Activated CD8-positive, alpha-beta T cell treated with anti-CD3 and anti-CD28 coated beads for 36 hours (primary cell): ENCODE measurements at regions not wholly inside any gene's neighbourhood (a gene's known extent, or its start where the extent isn't known, plus 50 kb on each side); places are given as distances from the start of the nearest gene placed in this dataset.

Experiments used
- ATAC-seq: fragments of 200-7000 bp; cut with Tn5 transposase; one replicate; pipeline ENCODE4 v1.10.0; 2021; ENCODE audit warnings: mild to moderate bottlenecking, moderate library complexity
- CTCF ChIA-PET: fragments of 350-600 bp; sonication (Branson Sonifier 250); formaldehyde crosslinking; loops from one replicate; lab custom pipeline; 2021; ENCODE audit warnings: antibody characterized with exemption; lab: Charles Lee
- POLR2A ChIA-PET: fragments of 350-600 bp; sonication (Branson Sonifier 250); formaldehyde crosslinking; loops from one replicate; lab custom pipeline; 2021; ENCODE audit warnings: antibody characterized with exemption; lab: Charles Lee
- DNase-seq: peaks from one replicate; pipeline ENCODE4 v3.0.0-alpha.2; 2020
- H3K27ac Mint-ChIP-seq: one replicate; pipeline ENCODE4 v1.8.0; 2021; ENCODE audit warnings: mild to moderate bottlenecking, mixed read lengths
- H3K27me3 Mint-ChIP-seq: one replicate; pipeline ENCODE4 v1.8.0; 2021; ENCODE audit warnings: mixed read lengths
- H3K36me3 Mint-ChIP-seq: one replicate; pipeline ENCODE4 v1.8.0; 2021; ENCODE audit warnings: low read depth, mixed read lengths
- H3K4me1 Mint-ChIP-seq: one replicate; pipeline ENCODE4 v1.8.0; 2021; ENCODE audit warnings: low read depth, mixed read lengths
- H3K4me3 Mint-ChIP-seq: one replicate; pipeline ENCODE4 v1.8.0; 2021; ENCODE audit warnings: mild to moderate bottlenecking, moderate library complexity, mixed read lengths
- H3K9me3 Mint-ChIP-seq: one replicate; pipeline ENCODE4 v1.8.0; 2021; ENCODE audit warnings: mixed read lengths
- intact Hi-C: fragments of 100-400 bp; cut with micrococcal nuclease; formaldehyde crosslinking; loops from one replicate; pipeline ENCODE4 v1.10.0; 2022
- TF ChIP-seq, protein P1 (sequence below): fragments of 200-600 bp; IDR thresholded peaks from one replicate; pipeline ENCODE4 v1.8.0; 2022; ENCODE audit warnings: antibody characterized with exemption, mild to moderate bottlenecking

GRCh38 chr21:14748662-14749061 lies 202.5 kb upstream of the SAMSN1 start:
- Mint-ChIP-seq H3K4me3 (no peak overlapping the region), H3K36me3 (peaks cover 2% of the 10 kb centered on the region), H3K4me1 (no peaks in the 10 kb centered on the region), H3K27ac (no peak overlapping the region), H3K27me3 (peaks cover 8% of the 10 kb centered on the region), H3K9me3 (peaks cover 2% of the 10 kb centered on the region)
- ChIA-PET CTCF (interaction anchor here (1.3 to 1.4 kb wide), 2 partner anchors 11 to 14 kb away, joined by 3 to 7 read pairs; no protein-coding TSS in a partner anchor), POLR2A (no interaction called here)
- ATAC-seq (no peak), DNase-seq (no peak)
- TF ChIP-seq, protein P1, sequence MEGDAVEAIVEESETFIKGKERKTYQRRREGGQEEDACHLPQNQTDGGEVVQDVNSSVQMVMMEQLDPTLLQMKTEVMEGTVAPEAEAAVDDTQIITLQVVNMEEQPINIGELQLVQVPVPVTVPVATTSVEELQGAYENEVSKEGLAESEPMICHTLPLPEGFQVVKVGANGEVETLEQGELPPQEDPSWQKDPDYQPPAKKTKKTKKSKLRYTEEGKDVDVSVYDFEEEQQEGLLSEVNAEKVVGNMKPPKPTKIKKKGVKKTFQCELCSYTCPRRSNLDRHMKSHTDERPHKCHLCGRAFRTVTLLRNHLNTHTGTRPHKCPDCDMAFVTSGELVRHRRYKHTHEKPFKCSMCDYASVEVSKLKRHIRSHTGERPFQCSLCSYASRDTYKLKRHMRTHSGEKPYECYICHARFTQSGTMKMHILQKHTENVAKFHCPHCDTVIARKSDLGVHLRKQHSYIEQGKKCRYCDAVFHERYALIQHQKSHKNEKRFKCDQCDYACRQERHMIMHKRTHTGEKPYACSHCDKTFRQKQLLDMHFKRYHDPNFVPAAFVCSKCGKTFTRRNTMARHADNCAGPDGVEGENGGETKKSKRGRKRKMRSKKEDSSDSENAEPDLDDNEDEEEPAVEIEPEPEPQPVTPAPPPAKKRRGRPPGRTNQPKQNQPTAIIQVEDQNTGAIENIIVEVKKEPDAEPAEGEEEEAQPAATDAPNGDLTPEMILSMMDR: no peak
- intact Hi-C loops: no loop called here

DNA sequence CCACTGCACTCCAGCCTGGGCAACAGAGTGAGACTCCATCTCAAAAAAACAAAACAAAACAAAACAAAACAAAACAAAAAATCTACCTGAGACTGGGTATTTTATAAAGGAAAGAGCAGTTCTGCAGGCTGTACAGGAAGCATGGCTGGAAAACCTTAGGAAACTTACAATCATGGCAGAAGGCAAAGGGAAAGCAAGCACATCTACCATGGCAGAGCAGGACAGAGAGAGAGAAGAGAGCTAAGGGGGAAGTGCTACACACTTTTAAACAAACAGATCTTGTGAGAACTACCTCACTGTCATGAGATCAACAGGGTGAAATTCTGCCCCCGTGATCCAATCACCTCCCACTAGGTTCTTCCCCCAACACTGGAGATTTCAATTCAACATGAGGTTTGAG lies 198.3 kb upstream of the SAMSN1 start:
- H3K4me1 Mint-ChIP-seq: no peaks in the 10 kb centered on the region
- H3K4me3 Mint-ChIP-seq: no peak overlapping the region
- H3K27ac Mint-ChIP-seq: no peak overlapping the region
- peaks cover 3% of the 10 kb centered on the region for H3K36me3 Mint-ChIP-seq
- H3K27me3 Mint-ChIP-seq: peaks cover 5% of the 10 kb centered on the region
- POLR2A ChIA-PET: no interaction called here
- DNase-seq (no peak), ATAC-seq (no peak)
- CTCF ChIA-PET: no interaction called here
- intact Hi-C loops: no loop called here
- TF ChIP-seq, protein P1: no peak
- peaks cover 3% of the 10 kb centered on the region for H3K9me3 Mint-ChIP-seq

DNA sequence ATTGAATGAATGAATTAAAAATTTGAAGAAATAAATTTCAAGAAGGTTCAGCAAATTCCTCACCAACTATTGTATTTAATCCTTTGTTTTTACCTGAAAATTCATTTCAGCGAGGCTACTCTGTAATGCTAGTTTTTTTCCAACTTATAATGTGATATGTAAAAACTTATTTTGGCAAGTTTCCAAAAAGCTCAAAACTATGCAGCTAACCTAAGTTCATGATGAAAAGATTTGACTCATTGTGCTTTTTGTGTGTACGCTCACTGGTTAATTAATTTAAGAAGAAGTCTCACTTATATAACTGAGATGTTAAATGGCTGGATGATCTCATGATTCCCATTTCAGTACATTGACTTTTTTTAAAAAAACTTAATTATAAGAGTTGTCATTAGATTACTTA lies 196.0 kb upstream of the SAMSN1 start:
- H3K36me3 Mint-ChIP-seq: peaks cover 3% of the 10 kb centered on the region
- H3K4me3 Mint-ChIP-seq: no peak overlapping the region
- no peak overlapping the region for H3K27ac Mint-ChIP-seq
- H3K27me3 Mint-ChIP-seq: no peaks in the 10 kb centered on the region
- ChIA-PET POLR2A (no interaction called here), CTCF (interaction anchor here (1.2 kb wide), 1 partner anchor 139 kb away, joined by 3 read pairs; no protein-coding TSS in a partner anchor)
- TF ChIP-seq, protein P1: no peak
- ATAC-seq (no peak), DNase-seq (no peak)
- intact Hi-C loops: no loop called here
- peaks cover 8% of the 10 kb centered on the region for H3K4me1 Mint-ChIP-seq
- peaks cover 3% of the 10 kb centered on the region for H3K9me3 Mint-ChIP-seq

DNA sequence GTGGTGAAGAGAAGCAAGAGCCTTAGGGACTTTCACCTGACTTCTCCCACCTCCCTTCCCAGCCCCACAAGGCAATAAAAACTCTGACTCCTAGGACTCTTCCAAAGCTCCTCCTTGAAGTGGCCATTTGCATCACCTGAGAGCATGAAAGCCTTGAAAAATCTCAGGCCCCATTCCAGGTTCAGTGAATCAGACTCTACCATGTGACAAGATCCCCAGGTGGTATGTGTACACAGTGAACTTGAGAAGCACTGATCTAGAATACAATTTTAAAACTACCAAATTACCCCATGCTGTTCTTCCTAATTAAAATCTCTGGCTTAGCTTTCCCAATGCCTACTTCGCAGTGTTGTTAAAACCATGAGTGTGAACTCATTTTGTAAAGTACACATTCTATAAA lies 195.1 kb upstream of the SAMSN1 start:
- H3K9me3 Mint-ChIP-seq: peaks cover 3% of the 10 kb centered on the region
- H3K36me3 Mint-ChIP-seq: peaks cover 3% of the 10 kb centered on the region
- no peak for DNase-seq
- CTCF ChIA-PET: no interaction called here
- TF ChIP-seq, protein P1: no peak
- no peak for ATAC-seq
- H3K4me3 Mint-ChIP-seq: no peak overlapping the region
- H3K27me3 Mint-ChIP-seq: no peaks in the 10 kb centered on the region
- peaks cover 16% of the 10 kb centered on the region for H3K4me1 Mint-ChIP-seq
- POLR2A ChIA-PET: no interaction called here
- H3K27ac Mint-ChIP-seq: no peak overlapping the region
- intact Hi-C loops: no loop called here

DNA sequence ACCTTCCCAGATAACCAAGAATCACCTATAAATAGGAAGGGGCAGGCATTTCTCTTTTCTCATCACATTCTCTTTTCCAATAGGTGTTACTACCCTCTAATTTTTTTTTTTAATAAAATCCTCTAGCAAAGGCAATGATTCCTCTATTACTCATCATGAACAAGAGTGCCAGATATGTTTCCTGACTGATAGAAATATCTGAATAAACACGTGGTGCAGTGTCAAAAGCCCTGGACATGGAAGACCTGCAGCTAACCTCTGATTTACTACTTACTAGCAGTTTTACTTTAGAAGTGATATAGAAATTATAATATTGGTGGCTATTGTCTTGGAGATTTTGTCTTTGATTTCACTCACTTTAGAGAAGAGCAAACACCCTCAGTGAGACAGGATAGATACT lies 194.6 kb upstream of the SAMSN1 start:
- POLR2A ChIA-PET: no interaction called here
- CTCF ChIA-PET: no interaction called here
- Mint-ChIP-seq H3K4me1 (peaks cover 20% of the 10 kb centered on the region), H3K27me3 (no peaks in the 10 kb centered on the region), H3K9me3 (peaks cover 3% of the 10 kb centered on the region), H3K36me3 (peaks cover 3% of the 10 kb centered on the region), H3K4me3 (no peak overlapping the region), H3K27ac (no peak overlapping the region)
- no peak for ATAC-seq
- intact Hi-C loops: no loop called here
- DNase-seq: no peak
- TF ChIP-seq, protein P1: no peak
